Activated naive CD8-positive, alpha-beta T cell treated with anti-CD3 and anti-CD28 coated beads, Interleukin-2, amount 10 ng/mL, durations not matched to agents 7 days and 5 days (primary cell): ENCODE measurements at regions not wholly inside any gene's neighbourhood (a gene's known extent, or its start where the extent isn't known, plus 50 kb on each side); places are given as distances from the start of the nearest gene placed in this dataset.

Source experiments
- ATAC-seq: fragments of 150-1000 bp; cut with Tn5 transposase; one replicate; pipeline ENCODE4 v1.10.0; 2021; ENCODE audit warnings: low read depth, moderate library complexity
- POLR2A ChIA-PET: fragments of 350-600 bp; sonication (Branson Sonifier 250); formaldehyde crosslinking; loops from one replicate; lab custom pipeline; 2021; ENCODE audit warnings: antibody characterized with exemption; lab: Charles Lee
- DNase-seq: peaks from one replicate; pipeline ENCODE4 v3.0.0; 2021
- H3K27ac Mint-ChIP-seq: one replicate; pipeline ENCODE4 v1.8.0; 2022; ENCODE audit warnings: mild to moderate bottlenecking, mixed read lengths
- H3K27me3 Mint-ChIP-seq: one replicate; pipeline ENCODE4 v1.8.0; 2022; ENCODE audit warnings: mild to moderate bottlenecking, moderate library complexity, mixed read lengths
- H3K36me3 Mint-ChIP-seq: one replicate; pipeline ENCODE4 v1.8.0; 2021; ENCODE audit warnings: mild to moderate bottlenecking, mixed read lengths
- H3K4me1 Mint-ChIP-seq: one replicate; pipeline ENCODE4 v1.8.0; 2021; ENCODE audit warnings: mixed read lengths
- H3K4me3 Mint-ChIP-seq: one replicate; pipeline ENCODE4 v1.8.0; 2022; ENCODE audit warnings: mild to moderate bottlenecking, moderate library complexity, mixed read lengths
- H3K9me3 Mint-ChIP-seq: one replicate; pipeline ENCODE4 v1.8.0; 2021; ENCODE audit warnings: mixed read lengths

GRCh38 chr1:117678246-117678977, 72.6 kb downstream of the TENT5C start:
- Mint-ChIP-seq H3K27me3 (peaks cover 14% of the 10 kb centered on the region), H3K9me3 (no peaks in the 10 kb centered on the region), H3K4me1 (peaks cover 5% of the 10 kb centered on the region), H3K4me3 (no peak overlapping the region), H3K36me3 (no peaks in the 10 kb centered on the region), H3K27ac (no peak overlapping the region)
- POLR2A ChIA-PET: no interaction called here
- ATAC-seq (no peak), DNase-seq (no peak)

- peaks cover 3% of the 10 kb centered on the region for H3K4me1 Mint-ChIP-seq
- DNase-seq (no peak), ATAC-seq (no peak)
- no peak overlapping the region for H3K27ac Mint-ChIP-seq
- POLR2A ChIA-PET: no interaction called here
- H3K27me3 Mint-ChIP-seq: peaks cover 11% of the 10 kb centered on the region
- H3K4me3 Mint-ChIP-seq: no peak overlapping the region
- H3K9me3 Mint-ChIP-seq: no peaks in the 10 kb centered on the region
- no peaks in the 10 kb centered on the region for H3K36me3 Mint-ChIP-seq
Observed at GRCh38 chr1:117679299-117679698, 73.5 kb downstream of the TENT5C start.

GRCh38 chr1:117679868-117680267, 74.0 kb downstream of the TENT5C start:
- Mint-ChIP-seq H3K9me3 (no peaks in the 10 kb centered on the region), H3K36me3 (no peaks in the 10 kb centered on the region), H3K4me1 (no peaks in the 10 kb centered on the region), H3K27me3 (peaks cover 9% of the 10 kb centered on the region), H3K4me3 (no peak overlapping the region), H3K27ac (no peak overlapping the region)
- POLR2A ChIA-PET: interaction anchor here (0.6 kb wide), 1 partner anchor 80 kb away, joined by 3 read pairs; no protein-coding TSS in a partner anchor
- DNase-seq (no peak), ATAC-seq (no peak)

GRCh38 chr1:117680316-117681002, 74.6 kb downstream of the TENT5C start:
- H3K4me1 Mint-ChIP-seq: no peaks in the 10 kb centered on the region
- ATAC-seq: no peak
- POLR2A ChIA-PET: interaction anchor here (0.6 kb wide), 1 partner anchor 81 kb away, joined by 3 read pairs; no protein-coding TSS in a partner anchor
- H3K27ac Mint-ChIP-seq: no peak overlapping the region
- no peaks in the 10 kb centered on the region for H3K9me3 Mint-ChIP-seq
- H3K27me3 Mint-ChIP-seq: peaks cover 6% of the 10 kb centered on the region
- no peak for DNase-seq
- H3K36me3 Mint-ChIP-seq: no peaks in the 10 kb centered on the region
- H3K4me3 Mint-ChIP-seq: no peak overlapping the region

GRCh38 chr1:117681093-117681900, 75.4 kb downstream of the TENT5C start:
- peaks cover 2% of the 10 kb centered on the region for H3K4me1 Mint-ChIP-seq
- POLR2A ChIA-PET: no interaction called here
- H3K4me3 Mint-ChIP-seq: no peak overlapping the region

GRCh38 chr1:117681901-117682250, 76.0 kb downstream of the TENT5C start:
- H3K4me3 Mint-ChIP-seq: no peak overlapping the region
- no peak for ATAC-seq
- DNase-seq: no peak
- POLR2A ChIA-PET: no interaction called here
- no peaks in the 10 kb centered on the region for H3K36me3 Mint-ChIP-seq
- no peaks in the 10 kb centered on the region for H3K9me3 Mint-ChIP-seq
- H3K4me1 Mint-ChIP-seq: peaks cover 2% of the 10 kb centered on the region
- peaks cover 2% of the 10 kb centered on the region for H3K27me3 Mint-ChIP-seq
- no peak overlapping the region for H3K27ac Mint-ChIP-seq

More at GRCh38 chr1:117681093-117681900, 75.4 kb downstream of the TENT5C start:
- DNase-seq (no peak), ATAC-seq (no peak)
- Mint-ChIP-seq H3K27ac (no peak overlapping the region), H3K36me3 (no peaks in the 10 kb centered on the region), H3K27me3 (peaks cover 2% of the 10 kb centered on the region), H3K9me3 (no peaks in the 10 kb centered on the region)

GRCh38 chr1:117682372-117682771, 76.5 kb downstream of the TENT5C start:
- no peaks in the 10 kb centered on the region for H3K36me3 Mint-ChIP-seq
- DNase-seq: no peak
- POLR2A ChIA-PET: no interaction called here
- H3K4me3 Mint-ChIP-seq: no peak overlapping the region
- no peaks in the 10 kb centered on the region for H3K9me3 Mint-ChIP-seq
- no peak for ATAC-seq
- H3K27me3 Mint-ChIP-seq: peaks cover 3% of the 10 kb centered on the region
- H3K27ac Mint-ChIP-seq: no peak overlapping the region
- H3K4me1 Mint-ChIP-seq: peaks cover 2% of the 10 kb centered on the region

- Mint-ChIP-seq H3K36me3 (no peaks in the 10 kb centered on the region), H3K4me1 (peaks cover 2% of the 10 kb centered on the region), H3K27me3 (peaks cover 9% of the 10 kb centered on the region), H3K27ac (no peak overlapping the region), H3K4me3 (no peak overlapping the region), H3K9me3 (no peaks in the 10 kb centered on the region)
- no peak for ATAC-seq
- no peak for DNase-seq
- POLR2A ChIA-PET: no interaction called here
Observed at GRCh38 chr1:117683571-117684285, 77.9 kb downstream of the TENT5C start.

GRCh38 chr1:117685936-117686806, 80.3 kb downstream of the TENT5C start:
- ATAC-seq (peak; percentile 30), DNase-seq (no peak)
- Mint-ChIP-seq H3K36me3 (no peaks in the 10 kb centered on the region), H3K27ac (no peak overlapping the region), H3K4me1 (peaks cover 2% of the 10 kb centered on the region), H3K27me3 (peaks cover 27% of the 10 kb centered on the region), H3K4me3 (no peak overlapping the region), H3K9me3 (no peaks in the 10 kb centered on the region)
- POLR2A ChIA-PET: no interaction called here

- ATAC-seq (no peak), DNase-seq (no peak)
- H3K27me3 Mint-ChIP-seq: peaks cover 32% of the 10 kb centered on the region
- POLR2A ChIA-PET: no interaction called here
- no peak overlapping the region for H3K27ac Mint-ChIP-seq
- H3K36me3 Mint-ChIP-seq: no peaks in the 10 kb centered on the region
- H3K9me3 Mint-ChIP-seq: no peaks in the 10 kb centered on the region
- H3K4me3 Mint-ChIP-seq: no peak overlapping the region
- peaks cover 2% of the 10 kb centered on the region for H3K4me1 Mint-ChIP-seq
Observed at GRCh38 chr1:117686907-117687306, 81.1 kb downstream of the TENT5C start.

- H3K9me3 Mint-ChIP-seq: no peaks in the 10 kb centered on the region
- no peaks in the 10 kb centered on the region for H3K36me3 Mint-ChIP-seq
- DNase-seq: no peak
- no peak for ATAC-seq
- POLR2A ChIA-PET: no interaction called here
- peaks cover 43% of the 10 kb centered on the region for H3K27me3 Mint-ChIP-seq
- no peak overlapping the region for H3K27ac Mint-ChIP-seq
- H3K4me3 Mint-ChIP-seq: no peak overlapping the region
- H3K4me1 Mint-ChIP-seq: peaks cover 14% of the 10 kb centered on the region
Observed at GRCh38 chr1:117689997-117690625, 84.3 kb downstream of the TENT5C start.

GRCh38 chr1:117691942-117692341, 86.1 kb downstream of the TENT5C start:
- no peak for DNase-seq
- no peak overlapping the region for H3K4me3 Mint-ChIP-seq
- H3K36me3 Mint-ChIP-seq: no peaks in the 10 kb centered on the region
- H3K27me3 Mint-ChIP-seq: peaks cover 46% of the 10 kb centered on the region
- POLR2A ChIA-PET: no interaction called here
- H3K27ac Mint-ChIP-seq: no peak overlapping the region
- H3K4me1 Mint-ChIP-seq: peaks cover 15% of the 10 kb centered on the region
- H3K9me3 Mint-ChIP-seq: no peaks in the 10 kb centered on the region
- no peak for ATAC-seq
